GM12872 (cell line): ENCODE measurements at regions not wholly inside any gene's neighbourhood (a gene's known extent, or its start where the extent isn't known, plus 50 kb on each side); places are given as distances from the start of the nearest gene placed in this dataset.

Source experiments
- TF ChIP-seq, protein P1 (sequence below): IDR thresholded peaks from 3 replicates; pipeline ENCODE4 v1.5.1; 2011; ENCODE audit warnings: low read depth, mild to moderate bottlenecking, low read length, moderate library complexity; ENCODE audit not compliant: insufficient read depth

DNA sequence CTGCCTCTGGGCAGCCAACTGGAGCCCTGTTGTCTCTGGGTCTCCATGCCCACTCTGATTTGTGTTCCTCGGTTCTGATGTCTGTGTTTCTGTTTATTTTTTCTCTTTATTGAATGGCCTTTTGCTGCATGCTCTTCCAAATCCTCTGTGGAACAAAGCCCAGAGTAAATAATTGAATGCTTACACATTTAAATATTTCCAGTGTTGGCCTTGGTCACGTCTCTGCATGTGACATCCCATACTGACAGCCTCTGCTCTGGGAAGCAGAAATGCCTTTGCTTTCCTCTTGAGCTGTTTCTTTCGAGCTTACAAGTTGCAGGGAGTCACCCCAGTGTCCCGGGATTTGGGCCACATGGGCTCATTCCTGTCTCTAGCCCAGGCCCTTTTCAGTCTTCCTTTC is 267.9 kb downstream of the PTPRU start:
- TF ChIP-seq, protein P1, sequence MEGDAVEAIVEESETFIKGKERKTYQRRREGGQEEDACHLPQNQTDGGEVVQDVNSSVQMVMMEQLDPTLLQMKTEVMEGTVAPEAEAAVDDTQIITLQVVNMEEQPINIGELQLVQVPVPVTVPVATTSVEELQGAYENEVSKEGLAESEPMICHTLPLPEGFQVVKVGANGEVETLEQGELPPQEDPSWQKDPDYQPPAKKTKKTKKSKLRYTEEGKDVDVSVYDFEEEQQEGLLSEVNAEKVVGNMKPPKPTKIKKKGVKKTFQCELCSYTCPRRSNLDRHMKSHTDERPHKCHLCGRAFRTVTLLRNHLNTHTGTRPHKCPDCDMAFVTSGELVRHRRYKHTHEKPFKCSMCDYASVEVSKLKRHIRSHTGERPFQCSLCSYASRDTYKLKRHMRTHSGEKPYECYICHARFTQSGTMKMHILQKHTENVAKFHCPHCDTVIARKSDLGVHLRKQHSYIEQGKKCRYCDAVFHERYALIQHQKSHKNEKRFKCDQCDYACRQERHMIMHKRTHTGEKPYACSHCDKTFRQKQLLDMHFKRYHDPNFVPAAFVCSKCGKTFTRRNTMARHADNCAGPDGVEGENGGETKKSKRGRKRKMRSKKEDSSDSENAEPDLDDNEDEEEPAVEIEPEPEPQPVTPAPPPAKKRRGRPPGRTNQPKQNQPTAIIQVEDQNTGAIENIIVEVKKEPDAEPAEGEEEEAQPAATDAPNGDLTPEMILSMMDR = no peak

DNA sequence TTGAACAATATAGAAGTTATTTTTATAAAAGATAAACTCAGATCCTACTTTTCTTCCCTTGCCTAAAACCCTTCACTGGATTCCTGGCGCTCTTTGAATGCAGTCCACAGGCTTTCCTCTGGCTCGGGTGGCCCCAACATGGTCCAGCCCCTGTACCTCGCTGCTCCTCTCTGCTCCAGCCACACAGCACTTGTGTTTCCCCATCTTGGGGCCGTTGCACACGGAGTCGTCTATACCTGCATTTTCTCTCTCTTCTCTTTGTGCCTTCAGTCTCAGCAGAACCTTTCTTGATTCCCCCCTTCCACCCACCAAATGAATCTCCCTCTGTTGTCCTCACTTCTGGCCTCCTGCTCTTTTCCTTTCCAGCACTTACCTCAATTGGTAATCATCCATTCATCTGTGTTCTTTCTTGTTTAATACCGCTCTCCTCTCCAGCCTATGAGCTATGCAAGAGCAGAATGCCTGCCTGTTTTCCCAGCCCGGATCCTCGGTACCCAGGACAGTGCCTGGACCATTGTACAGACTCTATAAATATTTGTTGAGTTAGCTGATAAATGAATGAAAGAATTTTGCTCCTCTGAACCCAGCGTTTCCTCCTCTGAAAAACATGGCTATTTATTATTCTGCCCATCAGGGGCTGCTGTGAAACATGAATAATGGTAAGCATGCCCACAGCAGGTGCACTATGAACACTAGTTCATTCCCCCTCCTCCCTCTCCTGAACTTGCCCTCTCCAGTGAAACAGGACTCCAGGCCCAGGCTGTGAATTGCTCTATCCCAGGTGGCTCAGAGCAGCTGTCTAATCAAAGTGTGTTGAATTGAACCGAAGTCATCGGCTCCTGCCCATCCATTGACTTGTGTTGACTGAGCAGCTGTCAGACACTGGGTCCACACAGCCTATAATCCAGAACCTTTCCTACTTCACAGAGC is 266.9 kb downstream of the PTPRU start:
- TF ChIP-seq, protein P1 = no peak

DNA sequence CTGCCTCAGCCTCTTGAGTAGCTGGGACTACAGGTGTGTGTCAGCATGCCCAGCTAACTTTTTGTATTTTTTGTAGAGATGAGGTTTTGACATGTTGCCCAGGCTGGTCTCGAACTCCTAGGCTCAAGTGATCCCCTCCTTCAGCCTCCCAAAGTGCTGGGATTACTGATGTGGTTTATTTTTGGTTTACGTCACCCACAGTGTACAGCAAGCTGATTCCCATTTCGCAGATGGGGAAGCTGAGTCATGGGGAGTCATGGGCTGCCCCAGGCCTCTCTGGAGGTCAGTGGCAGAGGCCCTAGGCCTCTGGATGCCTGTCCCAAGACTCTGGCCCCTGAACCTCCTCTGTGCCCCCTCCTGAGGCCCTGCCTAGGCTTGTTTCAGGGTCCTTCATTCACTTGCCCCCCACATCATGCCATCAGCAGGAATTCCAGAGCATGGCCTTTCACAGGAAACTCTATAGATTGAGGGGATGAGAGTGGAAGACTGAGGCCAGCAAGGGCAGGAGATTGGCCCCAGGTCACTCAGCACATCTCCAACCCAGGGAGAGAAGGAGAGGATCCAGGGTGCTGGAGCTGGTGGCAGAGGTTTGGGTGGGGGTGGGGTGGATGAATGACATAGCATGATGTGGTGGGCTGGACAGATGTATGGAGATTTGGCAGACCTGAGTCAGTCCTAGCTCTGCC is 266.0 kb downstream of the PTPRU start:
- TF ChIP-seq, protein P1 = no peak

DNA sequence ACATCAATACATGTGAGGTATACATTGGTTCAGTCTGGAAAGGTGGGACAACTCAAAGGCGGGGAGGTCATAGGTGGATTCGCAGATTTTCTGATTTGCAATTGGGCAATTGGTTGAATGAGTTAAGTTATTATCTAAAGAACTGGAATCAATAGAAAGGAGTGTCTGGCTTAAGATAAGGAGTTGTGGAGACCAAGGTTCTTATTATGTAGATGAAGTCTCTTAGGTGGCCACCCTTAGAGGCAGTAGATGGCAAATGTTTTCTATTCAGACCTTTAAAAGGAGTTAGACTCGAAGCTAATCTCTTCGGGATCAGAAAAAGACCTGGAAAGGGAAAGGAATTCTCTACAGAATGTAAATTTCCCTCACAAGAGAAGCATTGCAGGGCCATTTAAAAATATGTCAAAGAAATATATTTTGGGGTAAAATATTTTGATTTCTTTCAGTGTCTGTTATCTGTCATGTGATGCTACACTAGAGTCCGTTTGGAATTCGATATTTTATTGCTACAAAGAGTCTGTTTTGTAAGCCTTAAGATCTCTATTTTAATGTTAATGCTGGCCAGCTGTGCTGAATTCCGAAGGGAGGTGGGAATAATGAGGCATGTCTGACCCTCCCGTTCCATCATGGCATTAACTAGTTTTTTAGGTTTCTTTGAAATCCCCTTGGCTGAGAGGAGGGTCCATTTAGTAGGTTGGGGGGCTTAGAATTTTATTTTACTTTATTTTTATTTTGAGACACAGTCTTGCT is 265.1 kb downstream of the PTPRU start:
- TF ChIP-seq, protein P1 = no peak

DNA sequence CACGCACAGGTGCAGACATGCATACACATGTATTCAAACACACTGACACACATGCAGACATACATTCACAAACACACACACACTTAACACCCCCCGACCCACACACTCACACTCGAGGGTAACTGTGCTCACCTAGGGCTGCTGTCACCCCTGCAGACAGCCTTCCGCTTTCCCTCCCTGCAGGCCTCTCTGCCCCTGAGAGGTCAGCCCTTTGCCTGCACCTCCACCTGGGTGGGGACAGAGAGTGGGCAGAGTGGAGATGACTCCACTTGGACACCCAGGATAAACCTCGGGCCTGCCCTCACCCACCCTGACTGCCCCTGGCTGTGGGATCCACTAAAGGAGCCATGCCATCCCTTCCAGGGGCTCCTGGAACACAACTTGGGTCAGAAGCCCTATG is 264.3 kb downstream of the PTPRU start:
- TF ChIP-seq, protein P1 = no peak

DNA sequence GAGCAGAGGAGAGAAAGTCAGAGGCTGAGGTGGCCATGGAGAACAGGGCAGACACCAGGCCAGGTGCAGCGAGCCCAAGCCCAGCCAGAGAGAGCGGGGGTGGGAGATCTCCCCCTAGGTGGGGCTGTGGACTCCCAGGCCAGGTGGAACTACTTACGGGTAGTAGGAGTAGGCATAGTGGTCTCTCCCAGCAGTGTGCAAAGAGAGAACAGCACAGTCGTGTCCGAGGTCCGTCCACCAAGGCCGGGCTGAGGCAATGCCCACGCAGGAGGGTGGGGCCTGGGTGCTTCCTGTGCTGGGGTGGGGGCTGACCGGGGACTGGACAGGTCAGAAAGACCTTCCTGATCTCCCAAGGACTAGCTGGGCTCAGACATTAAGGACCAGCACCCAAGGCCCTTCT is 263.7 kb downstream of the PTPRU start:
- TF ChIP-seq, protein P1 = no peak

DNA sequence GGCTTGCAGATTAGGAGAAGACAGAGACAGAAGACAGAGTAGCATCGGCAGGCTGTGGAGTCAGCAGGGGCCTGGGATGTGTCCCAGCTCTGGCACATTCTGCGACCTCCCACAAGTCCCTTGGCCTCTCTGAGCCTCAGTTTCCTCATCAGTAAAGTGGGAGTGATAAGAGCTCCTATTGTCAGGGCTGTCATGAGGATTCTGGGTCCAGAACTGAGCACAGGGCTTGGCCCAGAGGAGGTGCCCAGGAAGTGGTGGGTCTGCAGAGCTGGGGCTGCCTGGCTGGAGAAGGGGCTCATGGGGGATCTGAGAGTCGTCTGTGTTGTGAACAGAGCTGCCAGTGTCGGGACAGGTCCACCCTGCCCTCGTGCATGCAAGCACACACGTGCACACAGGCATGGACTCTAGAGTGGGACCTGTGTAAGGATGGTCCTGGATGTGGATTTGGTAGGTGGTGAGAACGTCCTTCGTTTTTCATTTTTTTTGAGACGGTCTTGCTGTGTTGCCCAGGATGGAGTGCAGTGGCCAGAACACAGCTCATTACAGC is 262.9 kb downstream of the PTPRU start:
- TF ChIP-seq, protein P1 = no peak
